Adrenal gland (tissue), 5 donors: ENCODE measurements at regions not wholly inside any gene's neighbourhood (a gene's known extent, or its start where the extent isn't known, plus 50 kb on each side); places are given as distances from the start of the nearest gene placed in this dataset.

Experiments
- POLR2A ChIP-seq, 2 donors: fragments of 450-650 bp; IDR thresholded peaks; one replicate each; pipeline ENCODE4 v1.6.1; 2017; ENCODE audit warnings: antibody characterized with exemption in 2 of 2, mild to moderate bottlenecking in 2 of 2, moderate library complexity in 1 of 2
- TF ChIP-seq, protein P1 (sequence below), 6 experiments: fragments of 450-650 bp in 4 of 6; fragments of 200-600 bp in 2 of 6; sonication (generic) in 1 of 6; IDR thresholded peaks; 1 replicate in 5 of 6; 2 replicates in 1 of 6; pipeline versions ENCODE4 v1.5.1 to v1.8.0; 2016 to 2021; ENCODE audit warnings: antibody characterized with exemption in 6 of 6, mild to moderate bottlenecking in 2 of 6, moderate library complexity in 1 of 6
- donor health status: DM: no; HTN: no; CAD: no.

GRCh38 chr5:112649882-112650281, 87.8 kb upstream of the APC start:
- TF ChIP-seq, protein P1, sequence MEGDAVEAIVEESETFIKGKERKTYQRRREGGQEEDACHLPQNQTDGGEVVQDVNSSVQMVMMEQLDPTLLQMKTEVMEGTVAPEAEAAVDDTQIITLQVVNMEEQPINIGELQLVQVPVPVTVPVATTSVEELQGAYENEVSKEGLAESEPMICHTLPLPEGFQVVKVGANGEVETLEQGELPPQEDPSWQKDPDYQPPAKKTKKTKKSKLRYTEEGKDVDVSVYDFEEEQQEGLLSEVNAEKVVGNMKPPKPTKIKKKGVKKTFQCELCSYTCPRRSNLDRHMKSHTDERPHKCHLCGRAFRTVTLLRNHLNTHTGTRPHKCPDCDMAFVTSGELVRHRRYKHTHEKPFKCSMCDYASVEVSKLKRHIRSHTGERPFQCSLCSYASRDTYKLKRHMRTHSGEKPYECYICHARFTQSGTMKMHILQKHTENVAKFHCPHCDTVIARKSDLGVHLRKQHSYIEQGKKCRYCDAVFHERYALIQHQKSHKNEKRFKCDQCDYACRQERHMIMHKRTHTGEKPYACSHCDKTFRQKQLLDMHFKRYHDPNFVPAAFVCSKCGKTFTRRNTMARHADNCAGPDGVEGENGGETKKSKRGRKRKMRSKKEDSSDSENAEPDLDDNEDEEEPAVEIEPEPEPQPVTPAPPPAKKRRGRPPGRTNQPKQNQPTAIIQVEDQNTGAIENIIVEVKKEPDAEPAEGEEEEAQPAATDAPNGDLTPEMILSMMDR (IDR thresholded peaks at IDR 0.05): no peak
- TF ChIP-seq POLR2A (IDR thresholded peaks at IDR 0.05): no peak
